Fibroblast of skin of abdomen (primary cell): ENCODE measurements at regions not wholly inside any gene's neighbourhood (a gene's known extent, or its start where the extent isn't known, plus 50 kb on each side); places are given as distances from the start of the nearest gene placed in this dataset.

Experiments used
- DNase-seq: peaks from one replicate; pipeline ENCODE4 v3.0.0-alpha.2; 2013

GRCh38 chr22:46054091-46055073 is 77.4 kb upstream of the WNT7B start:
- peak; percentile 83 for DNase-seq

GRCh38 chr22:46055181-46055875 is 78.4 kb upstream of the WNT7B start:
- DNase-seq = no peak

- DNase-seq = peak; percentile 48
Observed at GRCh38 chr22:46055911-46056545, 79.1 kb upstream of the WNT7B start.

GRCh38 chr22:46056546-46057245 is 79.7 kb upstream of the WNT7B start:
- DNase-seq = no peak

- no peak for DNase-seq
Observed at GRCh38 chr22:46057246-46058090, 80.5 kb upstream of the WNT7B start.

- peak; percentile 65 for DNase-seq
Observed at GRCh38 chr22:46058091-46058420, 81.1 kb upstream of the WNT7B start.

- no peak for DNase-seq
Observed at GRCh38 chr22:46058591-46059519, 81.9 kb upstream of the WNT7B start.

- DNase-seq = no peak
Observed at GRCh38 chr22:46060292-46061123, 83.5 kb upstream of the WNT7B start.

- no peak for DNase-seq
Observed at GRCh38 chr22:46061124-46061500, 84.2 kb upstream of the WNT7B start.

- DNase-seq = no peak
Observed at GRCh38 chr22:46061501-46062231, 84.7 kb upstream of the WNT7B start.

GRCh38 chr22:46062232-46062615 is 85.3 kb upstream of the WNT7B start:
- DNase-seq = no peak

- no peak for DNase-seq
Observed at GRCh38 chr22:46062971-46063631, 86.1 kb upstream of the WNT7B start.

- DNase-seq = no peak
Observed at GRCh38 chr22:46063846-46064227, 86.5 kb upstream of the PPARA start.

- DNase-seq = no peak
Observed at GRCh38 chr22:46064228-46064965, 85.9 kb upstream of the PPARA start.

GRCh38 chr22:46064966-46065666 is 85.2 kb upstream of the PPARA start:
- DNase-seq = no peak

GRCh38 chr22:46065691-46066454 is 84.5 kb upstream of the PPARA start:
- no peak for DNase-seq
